NCI-H524 treated with DMSO at 0.1 percent for 48 hours (cell line): ENCODE measurements at regions not wholly inside any gene's neighbourhood (a gene's known extent, or its start where the extent isn't known, plus 50 kb on each side); places are given as distances from the start of the nearest gene placed in this dataset.

Experiments
- DNase-seq: peaks from one replicate; lab custom pipeline; 2025; lab: John Stamatoyannopoulos, UW

DNA sequence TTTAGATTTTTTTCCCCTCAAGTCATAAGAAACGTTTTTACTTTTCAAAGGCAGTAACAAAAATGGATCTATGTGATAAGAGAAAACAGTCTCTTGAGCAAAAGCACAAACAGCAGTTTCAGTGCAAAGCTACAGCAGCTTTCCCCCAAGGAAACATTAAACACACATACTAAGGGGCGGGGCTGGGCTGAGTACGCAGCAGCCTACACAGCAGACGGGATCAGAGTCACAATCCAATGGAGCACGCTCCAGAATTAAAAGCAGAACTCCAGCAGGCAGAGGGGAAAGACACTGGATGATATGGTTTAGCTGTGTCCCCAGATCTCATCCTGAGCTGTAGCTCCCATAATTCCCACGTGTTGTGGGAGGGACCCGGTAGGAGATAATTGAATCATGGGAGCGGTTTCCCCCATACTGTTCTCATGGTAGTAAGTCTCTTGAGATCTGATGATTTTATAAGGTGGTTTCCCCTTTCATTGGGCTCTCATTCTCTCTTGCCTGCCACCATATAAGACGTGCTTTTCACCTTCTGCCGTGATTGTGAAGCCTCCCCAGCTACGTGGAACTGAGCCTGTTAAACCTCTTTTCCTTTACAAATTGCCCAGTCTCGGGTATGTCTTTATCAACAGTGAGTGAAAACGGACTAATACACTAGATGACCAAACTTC lies 116.2 kb upstream of the SLCO3A1 start:
- no peak for DNase-seq

DNA sequence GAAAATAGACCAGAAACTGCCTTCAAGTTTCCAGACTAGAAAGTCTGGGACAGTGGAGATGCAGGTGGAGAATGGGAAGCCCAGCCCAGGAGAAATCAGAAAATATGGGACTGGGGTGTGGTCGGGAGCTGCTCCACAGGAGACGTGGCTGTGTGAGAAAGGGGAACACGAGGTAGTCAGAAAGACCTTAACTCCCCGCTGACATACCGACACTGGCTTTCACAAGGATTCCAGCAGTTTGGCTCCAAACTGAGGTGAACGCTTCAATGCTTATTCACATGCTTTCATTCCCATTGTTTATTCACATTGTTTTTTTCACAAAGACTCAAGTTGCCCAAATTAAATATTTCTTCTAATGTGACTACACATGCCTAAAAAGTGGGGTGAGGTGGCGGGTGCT lies 111.5 kb upstream of the SLCO3A1 start:
- no peak for DNase-seq

DNA sequence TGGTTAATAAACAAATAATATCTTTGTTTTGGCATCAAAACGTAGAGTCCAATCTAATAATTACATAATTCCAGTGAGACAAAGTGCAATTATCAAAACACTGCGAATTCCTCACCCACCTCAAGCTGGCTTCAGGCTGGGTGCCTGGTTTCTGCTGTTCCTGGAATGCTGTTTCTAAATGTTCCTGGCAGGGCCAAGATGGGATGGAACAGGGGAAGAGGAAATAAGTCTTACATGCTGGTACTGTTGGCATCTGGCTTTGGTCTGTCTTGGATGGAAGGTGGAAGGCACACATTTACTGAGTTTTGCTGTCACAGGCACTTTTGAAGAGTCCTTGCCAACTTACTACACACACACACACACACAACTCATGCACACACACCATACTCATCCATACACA lies 101.9 kb upstream of the SLCO3A1 start:
- no peak for DNase-seq

DNA sequence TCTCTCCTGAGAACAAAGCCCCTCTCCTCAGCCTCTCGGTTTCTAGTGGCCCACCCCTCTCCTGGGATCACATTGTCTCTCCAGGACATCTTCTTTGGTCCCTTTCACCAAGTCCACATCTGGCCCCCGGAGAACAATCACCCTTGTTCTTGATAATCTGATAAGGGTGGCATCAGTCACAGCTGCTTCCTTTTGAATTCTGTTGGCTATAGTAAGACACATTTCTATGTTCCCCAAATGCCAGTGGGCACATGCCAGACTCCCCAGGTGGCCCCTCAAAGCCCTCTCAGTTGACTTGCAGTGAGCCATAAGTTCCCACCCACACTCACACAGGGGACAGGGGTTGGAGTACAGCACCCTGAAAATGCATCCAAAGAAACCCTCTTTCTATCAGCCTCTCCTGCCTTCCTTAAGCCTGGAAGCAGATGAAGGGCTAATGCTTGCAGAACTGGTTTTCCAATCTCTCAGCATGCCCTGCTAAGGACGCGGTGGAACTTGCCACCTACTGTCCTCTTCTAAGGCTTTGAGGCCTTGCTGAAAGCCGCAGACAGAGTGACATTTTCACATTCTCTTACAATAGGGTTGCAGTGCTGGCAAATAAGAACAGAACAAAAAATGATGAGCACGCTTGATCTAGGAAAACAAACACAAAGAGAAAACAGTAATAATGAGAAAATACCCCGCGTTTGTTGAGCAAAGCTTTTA lies 101.3 kb upstream of the SLCO3A1 start:
- DNase-seq, result no peak

DNA sequence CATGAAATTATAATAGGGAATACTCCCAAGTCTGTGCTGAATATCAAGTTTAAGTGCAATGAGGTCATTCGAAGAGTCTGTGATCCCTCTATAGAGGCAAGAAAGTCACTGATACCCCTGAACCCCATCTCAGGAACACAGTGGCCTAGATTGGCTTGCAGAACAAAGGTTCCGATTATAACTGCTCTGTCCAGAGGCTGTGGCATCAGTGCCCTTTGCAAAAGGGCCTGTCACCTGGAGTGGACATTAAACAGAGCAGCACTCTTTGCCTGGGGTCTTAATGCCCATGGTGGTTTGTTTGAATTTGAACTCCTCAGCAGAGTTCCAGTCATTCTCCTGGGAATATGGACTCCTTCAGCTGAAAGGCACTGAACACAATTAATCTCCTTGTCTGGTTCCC lies 93.9 kb upstream of the SLCO3A1 start:
- no peak for DNase-seq

DNA sequence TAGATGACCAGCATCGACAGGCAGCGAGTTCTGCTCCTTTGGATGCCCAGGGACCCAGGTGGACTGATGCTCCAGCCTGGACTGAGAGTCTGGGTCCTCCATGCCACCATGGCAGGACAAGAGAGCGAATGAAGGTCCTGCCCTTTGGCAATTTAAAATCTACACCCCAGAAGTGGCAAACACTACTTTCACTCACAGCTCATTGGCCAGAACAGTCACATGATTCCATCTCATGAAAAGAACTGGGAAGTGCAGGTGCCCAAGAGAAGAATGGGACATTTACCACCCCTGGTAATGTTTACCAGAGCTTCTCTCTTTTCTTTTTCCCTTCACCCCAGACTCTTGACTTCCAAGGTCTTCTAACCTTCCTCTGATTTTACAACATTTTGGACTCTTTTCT lies 87.8 kb upstream of the SLCO3A1 start:
- no peak for DNase-seq

DNA sequence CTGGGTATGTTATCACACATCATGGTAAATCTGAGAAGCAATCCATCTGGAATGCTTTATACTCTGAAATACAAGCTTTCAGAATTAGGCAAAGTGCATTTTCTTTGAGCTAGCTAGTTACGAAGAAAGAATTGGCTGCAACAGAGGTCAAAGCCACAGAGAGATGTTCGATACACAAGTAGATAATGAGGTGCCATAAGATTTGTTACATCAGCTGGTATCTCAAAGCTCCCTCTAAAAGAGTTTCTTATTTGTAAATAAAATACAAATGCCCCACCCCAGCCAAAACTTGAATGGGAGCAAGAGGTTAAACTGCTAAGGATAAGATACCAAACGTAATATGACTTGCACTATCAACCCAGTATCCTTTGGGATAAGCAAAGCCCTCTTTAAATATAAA lies 84.0 kb upstream of the SLCO3A1 start:
- DNase-seq, result no peak

DNA sequence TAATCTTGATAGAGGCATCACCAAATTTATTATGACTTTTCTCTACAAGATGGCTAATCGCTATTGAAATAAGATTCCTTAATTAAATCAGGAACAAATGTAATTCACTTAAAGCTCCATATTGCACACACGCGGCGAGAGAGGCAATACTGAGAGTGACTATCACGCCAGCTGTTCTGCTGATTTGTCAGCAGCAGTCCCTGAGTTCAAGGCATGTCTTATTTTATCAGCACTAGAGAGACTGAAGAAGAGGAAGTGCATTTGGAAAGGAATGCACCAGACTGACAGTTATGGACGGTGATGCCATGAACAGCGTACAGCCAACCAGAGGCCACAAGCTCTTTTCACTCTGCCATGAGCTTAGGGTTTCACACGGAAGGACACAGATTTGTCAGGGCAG lies 83.6 kb upstream of the SLCO3A1 start:
- no peak for DNase-seq

DNA sequence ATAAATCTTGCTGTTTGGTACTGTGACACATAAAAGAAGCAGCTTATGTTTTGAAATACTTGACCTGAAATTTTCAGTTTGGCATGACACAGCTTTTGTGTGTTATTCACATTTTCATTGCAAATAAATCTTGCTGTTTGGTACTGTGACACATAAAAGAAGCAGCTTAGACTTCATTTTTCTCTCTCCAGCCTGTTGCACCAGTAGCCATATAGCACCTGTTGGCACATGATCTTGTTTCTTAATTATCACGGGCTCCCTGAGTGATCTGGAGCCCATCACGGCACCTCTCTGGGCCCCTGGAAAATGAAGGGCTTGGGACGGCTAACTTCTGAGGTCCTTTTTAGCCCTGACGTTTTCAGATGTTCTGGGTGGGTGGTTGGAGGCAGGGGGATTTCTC lies 77.4 kb upstream of the SLCO3A1 start:
- DNase-seq, result no peak

DNA sequence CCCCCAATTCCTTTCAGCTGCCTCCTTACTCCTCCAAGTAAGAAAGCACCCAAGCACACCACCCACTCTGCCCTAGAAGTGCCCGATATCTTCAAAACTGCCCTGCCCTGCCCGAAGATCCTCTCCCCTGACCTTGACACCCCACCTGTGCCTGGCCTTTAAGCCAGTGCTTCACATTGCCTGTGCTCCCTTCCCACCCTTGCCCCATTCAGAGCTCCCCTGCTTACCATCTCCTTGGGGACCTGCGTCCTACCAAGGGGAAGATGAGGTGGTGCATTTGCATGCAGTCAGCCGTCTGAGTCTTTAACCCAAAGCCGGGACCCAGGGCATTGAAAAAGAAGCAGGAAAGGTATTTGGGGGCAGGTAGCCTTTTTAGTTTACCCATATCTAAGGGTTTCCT lies 73.5 kb upstream of the SLCO3A1 start:
- no peak for DNase-seq

DNA sequence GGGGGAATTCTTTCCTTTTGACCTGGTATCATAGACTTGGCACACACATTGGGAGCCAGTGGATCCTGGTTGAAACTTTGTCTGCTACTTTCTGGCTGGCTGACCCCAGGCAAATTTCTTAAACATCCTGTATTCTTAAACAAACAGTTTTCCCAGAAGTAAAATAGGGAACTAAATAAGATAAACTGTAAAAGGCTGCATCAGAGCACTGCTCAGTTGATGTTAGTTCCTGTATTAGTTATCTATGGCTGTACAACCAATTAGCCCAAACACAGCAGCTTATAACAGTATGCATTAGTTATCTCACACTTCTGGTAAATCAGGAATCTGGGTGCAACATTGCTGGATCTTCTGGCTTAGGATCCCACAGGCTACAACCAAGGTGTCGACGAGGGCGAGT lies 73.1 kb upstream of the SLCO3A1 start:
- no peak for DNase-seq

DNA sequence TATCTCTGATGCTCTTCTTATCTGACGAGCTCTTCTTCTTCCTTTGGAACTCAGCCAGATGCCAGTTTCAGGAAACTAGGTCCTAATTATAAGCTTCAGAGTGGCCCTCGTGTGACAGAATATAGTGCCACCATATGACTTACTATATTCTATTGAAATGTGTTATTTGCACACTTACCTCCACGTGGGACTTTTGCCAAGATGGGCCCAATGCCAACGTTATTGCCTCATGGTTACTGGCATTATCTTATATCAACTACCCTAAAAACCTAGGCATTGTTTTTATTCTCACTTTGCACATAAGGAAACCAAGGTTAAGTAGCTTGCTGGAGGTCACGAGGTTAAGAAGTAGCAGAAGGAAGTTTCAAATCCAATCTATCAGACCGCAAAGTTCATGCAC lies 71.3 kb upstream of the SLCO3A1 start:
- no peak for DNase-seq

DNA sequence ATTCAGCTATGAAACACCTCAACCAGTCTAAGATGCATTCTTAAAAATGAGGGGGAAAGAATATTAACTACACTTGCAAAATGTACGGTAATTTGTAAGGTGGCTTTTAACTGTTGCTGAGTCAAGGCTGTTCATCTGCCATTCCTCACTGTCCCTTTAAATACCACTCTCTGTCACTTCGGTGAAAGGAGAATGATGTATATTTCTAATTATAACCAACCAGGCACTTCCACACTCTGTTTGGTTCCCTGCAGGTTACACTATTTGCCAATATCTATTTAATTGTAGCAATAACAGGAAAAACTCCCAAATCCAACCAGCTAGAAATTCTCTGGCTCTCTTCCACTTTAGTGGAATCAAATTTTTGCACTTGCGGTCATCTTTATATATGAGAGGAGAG lies 70.5 kb upstream of the SLCO3A1 start:
- DNase-seq, result no peak

DNA sequence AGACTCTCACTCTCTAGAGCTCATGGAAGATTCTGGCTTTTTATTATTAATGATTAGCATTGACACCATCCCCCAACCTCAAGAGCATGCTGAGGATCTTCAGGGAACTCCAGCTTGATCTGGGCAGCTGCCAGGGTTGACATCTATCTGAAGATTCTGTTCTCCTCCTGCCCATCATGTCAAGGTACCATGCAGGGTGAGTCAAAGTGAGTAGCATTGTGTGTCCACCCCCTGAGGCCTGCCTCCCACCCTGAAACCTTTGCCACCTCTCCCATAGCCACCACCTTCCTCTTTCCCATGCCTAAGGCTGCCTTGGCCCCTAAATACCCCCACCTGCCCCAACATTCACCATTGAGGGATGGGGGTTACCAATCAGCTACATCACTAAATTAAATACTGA lies 70.1 kb upstream of the SLCO3A1 start:
- DNase-seq, result no peak

DNA sequence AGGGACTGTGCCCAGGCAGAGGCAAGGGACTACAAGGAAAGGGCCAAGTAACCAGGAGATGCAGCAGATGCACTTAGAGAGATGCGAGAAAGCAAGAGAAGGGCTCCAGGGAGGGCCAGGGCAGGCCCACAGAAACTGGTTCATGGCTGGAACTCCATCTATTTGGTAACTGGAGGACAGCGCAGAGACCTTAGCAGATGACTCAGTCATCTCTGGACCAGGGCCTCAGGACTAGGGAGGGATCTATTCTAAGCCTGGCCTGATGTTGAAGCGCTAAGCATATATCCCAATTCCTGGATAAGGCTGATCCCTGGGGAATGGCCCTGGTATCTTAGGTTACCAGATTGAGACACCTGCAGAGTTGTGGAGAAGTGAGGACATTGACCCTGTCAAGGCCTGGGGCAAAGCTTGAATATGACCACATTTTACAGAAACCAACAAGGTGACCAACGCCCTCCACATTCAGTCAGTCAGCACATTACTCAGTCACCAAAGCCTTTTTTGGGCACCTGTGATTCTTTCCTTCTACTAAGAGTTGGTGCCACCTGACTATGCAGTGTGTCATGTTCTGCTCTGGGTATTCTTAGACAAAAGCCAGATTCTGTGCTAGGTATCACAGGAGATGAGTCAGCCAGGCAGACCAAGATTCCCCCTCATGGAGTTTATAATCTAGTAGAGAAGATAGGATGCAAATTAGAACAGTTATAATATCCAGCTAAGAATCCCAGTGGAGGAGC lies 68.4 kb upstream of the SLCO3A1 start:
- no peak for DNase-seq

DNA sequence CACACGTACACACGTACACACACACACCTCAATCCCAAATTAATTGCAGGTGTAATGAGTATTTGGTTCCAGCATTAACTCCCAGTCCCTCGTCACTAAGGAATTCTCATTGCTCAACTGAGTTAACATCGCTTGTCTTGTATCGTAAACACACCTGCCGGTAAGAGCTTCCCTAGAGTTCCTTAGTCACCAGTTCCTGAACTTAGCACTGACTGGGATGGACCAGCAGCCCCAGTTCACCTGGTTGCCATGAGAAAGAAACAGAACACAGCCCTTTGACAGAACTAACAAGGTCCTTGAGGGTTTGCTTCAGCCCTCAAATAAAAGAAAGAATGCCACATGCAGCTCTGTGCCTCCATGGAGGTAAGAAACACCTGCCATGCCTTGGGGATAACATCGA lies 66.3 kb upstream of the SLCO3A1 start:
- no peak for DNase-seq

DNA sequence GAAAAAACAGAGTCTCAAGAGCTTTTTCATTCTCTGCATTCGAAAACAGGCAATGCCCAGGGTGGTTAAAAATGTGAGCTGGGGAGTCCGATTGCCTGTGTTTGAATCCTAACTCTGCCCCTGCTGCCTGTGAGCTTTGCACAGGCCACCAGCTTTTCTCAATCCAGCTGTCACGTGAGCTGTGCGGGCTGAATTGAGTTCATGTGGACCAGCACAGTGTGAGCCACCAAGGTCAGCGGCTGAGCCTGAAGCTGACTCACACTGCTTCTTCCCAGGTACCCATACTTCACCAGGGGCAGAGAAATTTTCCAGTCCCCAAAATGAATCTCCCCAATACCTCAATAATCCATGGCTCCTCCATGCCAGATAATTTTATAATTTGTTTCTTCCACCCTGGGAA lies 64.4 kb upstream of the SLCO3A1 start:
- no peak for DNase-seq

DNA sequence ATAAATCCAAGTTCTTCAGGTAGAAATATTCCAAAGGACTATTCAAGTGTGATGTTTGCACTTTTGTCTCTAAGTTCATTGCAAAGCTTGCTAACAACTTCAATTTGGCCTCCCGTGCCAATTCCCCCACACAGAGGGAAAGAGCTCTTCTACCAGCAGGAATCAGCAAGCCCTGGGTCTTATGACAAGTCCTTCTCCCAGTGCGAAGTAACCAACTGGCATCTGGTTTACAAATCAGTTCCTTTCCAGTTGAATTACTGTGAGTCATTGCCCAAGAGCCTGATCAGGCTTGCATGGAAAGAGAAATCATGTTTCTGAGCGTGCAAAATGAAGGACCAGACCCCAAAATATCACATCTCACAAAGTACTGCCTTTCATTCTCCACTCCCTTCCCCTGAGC lies 62.7 kb upstream of the SLCO3A1 start:
- DNase-seq, result no peak

DNA sequence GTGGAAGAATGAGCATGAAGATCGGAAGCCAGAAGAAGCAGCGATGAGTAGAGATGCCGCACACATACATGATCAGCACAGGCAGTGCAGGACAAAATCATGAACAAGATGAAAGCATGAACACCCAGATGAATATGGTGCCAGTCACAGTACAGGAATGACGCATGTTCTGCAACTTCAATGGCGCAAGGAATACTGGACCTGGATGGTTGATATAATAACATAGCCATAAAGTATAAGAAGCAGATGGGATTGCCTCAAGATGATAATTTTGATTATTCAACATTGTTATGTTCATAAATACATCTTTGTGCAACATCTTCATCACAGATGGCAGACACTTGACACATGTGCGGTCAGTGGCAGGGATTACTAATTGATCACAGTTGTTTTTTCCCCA lies 59.7 kb upstream of the SLCO3A1 start:
- no peak for DNase-seq

DNA sequence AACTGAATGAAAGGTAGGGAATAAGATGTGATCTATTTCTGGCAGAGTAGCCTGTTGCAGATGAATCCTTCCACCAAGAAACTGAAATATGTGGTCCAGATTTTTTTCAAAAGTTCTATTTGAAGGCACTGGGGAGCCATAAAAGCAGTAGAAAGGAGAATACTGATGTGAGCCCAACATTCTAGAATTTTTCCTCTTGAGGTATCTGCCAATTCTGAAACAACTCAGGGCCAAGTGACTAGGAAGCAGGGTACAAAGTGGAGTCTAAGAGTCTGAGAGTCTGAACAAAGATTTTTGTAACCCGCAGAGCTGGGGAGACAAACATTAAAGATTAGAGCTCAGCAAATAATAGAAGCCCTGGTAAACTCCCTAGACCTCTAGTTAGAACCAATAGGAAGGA lies 58.3 kb upstream of the SLCO3A1 start:
- no peak for DNase-seq

DNA sequence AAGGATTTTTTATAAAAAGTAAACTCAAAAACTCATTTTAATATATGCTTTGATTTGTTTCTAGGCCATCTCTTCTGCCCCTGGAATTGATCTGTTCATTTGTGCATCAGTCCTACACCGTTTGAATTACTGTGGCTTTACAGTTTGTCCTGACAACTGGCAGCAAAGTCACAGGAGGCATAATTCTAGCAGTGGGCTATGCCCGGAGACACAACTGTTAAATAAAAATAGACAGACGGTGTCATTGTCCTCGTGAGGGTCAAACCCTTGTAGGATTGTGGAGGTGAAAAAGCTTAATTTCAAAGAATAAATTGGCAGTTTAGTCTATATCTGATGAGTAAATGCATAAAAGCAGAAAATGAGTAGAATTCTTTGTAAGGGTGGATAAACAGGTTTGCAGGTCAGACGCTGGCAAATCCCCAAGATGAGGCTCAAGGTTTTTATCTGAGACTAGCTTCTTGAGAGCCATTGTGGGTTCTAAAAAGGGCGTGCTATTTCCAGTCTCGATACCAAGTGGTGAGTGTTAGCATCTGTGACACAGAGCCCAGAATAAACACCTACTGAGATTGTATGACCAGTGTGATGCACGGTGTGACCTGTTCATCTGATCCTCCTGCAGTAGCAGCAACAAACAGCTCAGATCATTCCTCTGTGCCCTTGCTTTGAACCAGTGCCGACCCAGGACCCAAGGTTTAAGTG lies 51.5 kb upstream of the SLCO3A1 start:
- no peak for DNase-seq

DNA sequence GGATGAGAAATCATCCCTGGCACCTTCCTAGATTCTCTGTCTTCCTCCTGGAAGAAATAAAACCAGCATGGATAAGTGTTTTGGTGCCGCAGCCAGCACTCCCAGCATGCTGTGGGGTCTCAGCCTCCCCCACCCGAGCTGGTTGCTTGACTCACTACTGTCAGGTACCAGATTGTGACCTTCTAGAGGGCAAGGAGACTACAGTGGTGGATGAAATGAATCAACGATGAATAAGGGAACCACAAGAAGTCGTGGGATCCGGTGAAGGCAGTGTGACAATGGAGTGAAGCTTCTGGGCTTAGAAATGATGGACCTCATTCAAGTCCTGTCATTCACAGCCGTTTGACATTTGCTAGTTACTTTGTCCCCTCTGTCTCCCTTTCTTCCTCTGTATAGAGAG lies 50.2 kb upstream of the SLCO3A1 start:
- no peak for DNase-seq
